ENCODE measurements at regions not wholly inside any gene's neighbourhood (a gene's known extent, or its start where the extent isn't known, plus 50 kb on each side); places are given as distances from the start of the nearest gene placed in this dataset.

- H3K4me1 ChIP-seq (ENCODE audit: insufficient read depth, low read length) = no peaks in the 10 kb centered on the region
- no peak overlapping the region for H3K4me3 ChIP-seq (ENCODE audit: low read depth in 1 of 2, low read length in 2 of 2)
- no peak overlapping the region for H3K4me2 ChIP-seq (ENCODE audit: insufficient read depth, low read length)
- TF ChIP-seq CTCF (IDR thresholded peaks at IDR 0.05; ENCODE audit: borderline replicate concordance, extremely low read depth, low read length, poor library complexity, severe bottlenecking) (no peak), EZH2 (IDR thresholded peaks at IDR 0.05; ENCODE audit: borderline replicate concordance, low read depth, low read length, severe bottlenecking) (no peak)
- no peak overlapping the region for H2AFZ ChIP-seq (ENCODE audit: low read depth, low read length)
- ATAC-seq (ENCODE audit: insufficient read depth, low read depth) = no peak
- peaks cover 3% of the 10 kb centered on the region for H3K9me3 ChIP-seq (ENCODE audit: insufficient read depth, low read length, severe bottlenecking)
- no peak overlapping the region for H3K9ac ChIP-seq (ENCODE audit: low read depth, low read length)
- DNase-seq = no peak
- H4K20me1 ChIP-seq (ENCODE audit: insufficient read depth, low read length) = no peaks in the 10 kb centered on the region
- no peaks in the 10 kb centered on the region for H3K36me3 ChIP-seq (ENCODE audit: insufficient read depth, low read length)
- H3K27ac ChIP-seq (ENCODE audit: low read length) = no peak overlapping the region
- H3K79me2 ChIP-seq (ENCODE audit: insufficient read depth, low read length) = no peaks in the 10 kb centered on the region
- H3K27me3 ChIP-seq (ENCODE audit: insufficient read depth, low read length, poor library complexity) = no peaks in the 10 kb centered on the region
Observed at GRCh38 chr4:37542706-37543105, 143.5 kb downstream of the RELL1 start.

GRCh38 chr4:37541956-37542355, 144.2 kb downstream of the RELL1 start:
- Histone ChIP-seq H3K4me3 (ENCODE audit: low read depth in 1 of 2, low read length in 2 of 2) (no peak overlapping the region), H3K9me3 (ENCODE audit: insufficient read depth, low read length, severe bottlenecking) (peaks cover 3% of the 10 kb centered on the region), H3K4me1 (ENCODE audit: insufficient read depth, low read length) (no peaks in the 10 kb centered on the region; the same call in 1 of the 2 replicates), H2AFZ (ENCODE audit: low read depth, low read length) (no peak overlapping the region), H4K20me1 (ENCODE audit: insufficient read depth, low read length) (no peaks in the 10 kb centered on the region), H3K27ac (ENCODE audit: low read length) (no peak overlapping the region), H3K27me3 (ENCODE audit: insufficient read depth, low read length, poor library complexity) (no peaks in the 10 kb centered on the region), H3K9ac (ENCODE audit: low read depth, low read length) (no peak overlapping the region), H3K79me2 (ENCODE audit: insufficient read depth, low read length) (no peaks in the 10 kb centered on the region), H3K36me3 (ENCODE audit: insufficient read depth, low read length) (no peaks in the 10 kb centered on the region), H3K4me2 (ENCODE audit: insufficient read depth, low read length) (no peak overlapping the region)
- no peak for ATAC-seq (ENCODE audit: insufficient read depth, low read depth)
- TF ChIP-seq CTCF (IDR thresholded peaks at IDR 0.05; ENCODE audit: borderline replicate concordance, extremely low read depth, low read length, poor library complexity, severe bottlenecking) = no peak
- no peak for TF ChIP-seq EZH2 (IDR thresholded peaks at IDR 0.05; ENCODE audit: borderline replicate concordance, low read depth, low read length, severe bottlenecking)
- no peak for DNase-seq

- Histone ChIP-seq H3K27me3 (ENCODE audit: insufficient read depth, low read length, poor library complexity) (no peaks in the 10 kb centered on the region), H3K4me1 (ENCODE audit: insufficient read depth, low read length) (no peaks in the 10 kb centered on the region; the same call in 1 of the 2 replicates), H3K9ac (ENCODE audit: low read depth, low read length) (no peak overlapping the region), H4K20me1 (ENCODE audit: insufficient read depth, low read length) (no peaks in the 10 kb centered on the region), H3K4me3 (ENCODE audit: low read depth in 1 of 2, low read length in 2 of 2) (no peak overlapping the region), H3K79me2 (ENCODE audit: insufficient read depth, low read length) (no peaks in the 10 kb centered on the region), H2AFZ (ENCODE audit: low read depth, low read length) (no peak overlapping the region; the same call in 1 of the 2 replicates), H3K9me3 (ENCODE audit: insufficient read depth, low read length, severe bottlenecking) (peaks cover under 1% of the 10 kb centered on the region), H3K36me3 (ENCODE audit: insufficient read depth, low read length) (no peaks in the 10 kb centered on the region), H3K27ac (ENCODE audit: low read length) (no peak overlapping the region), H3K4me2 (ENCODE audit: insufficient read depth, low read length) (no peak overlapping the region)
- TF ChIP-seq EZH2 (IDR thresholded peaks at IDR 0.05; ENCODE audit: borderline replicate concordance, low read depth, low read length, severe bottlenecking) (no peak), CTCF (IDR thresholded peaks at IDR 0.05; ENCODE audit: borderline replicate concordance, extremely low read depth, low read length, poor library complexity, severe bottlenecking) (no peak)
- DNase-seq = no peak
- ATAC-seq (ENCODE audit: insufficient read depth, low read depth) = no peak
Observed at GRCh38 chr4:37540486-37540885, 145.7 kb downstream of the RELL1 start.

GRCh38 chr4:37538931-37539330, 147.2 kb downstream of the RELL1 start:
- TF ChIP-seq EZH2 (IDR thresholded peaks at IDR 0.05; ENCODE audit: borderline replicate concordance, low read depth, low read length, severe bottlenecking) (no peak), CTCF (IDR thresholded peaks at IDR 0.05; ENCODE audit: borderline replicate concordance, extremely low read depth, low read length, poor library complexity, severe bottlenecking) (no peak)
- ATAC-seq (ENCODE audit: insufficient read depth, low read depth) = no peak
- no peak for DNase-seq
- no peaks in the 10 kb centered on the region; the same call in 1 of the 2 replicates for H3K4me1 ChIP-seq (ENCODE audit: insufficient read depth, low read length)
- H3K4me2 ChIP-seq (ENCODE audit: insufficient read depth, low read length) = no peak overlapping the region
- no peaks in the 10 kb centered on the region for H4K20me1 ChIP-seq (ENCODE audit: insufficient read depth, low read length)
- H2AFZ ChIP-seq (ENCODE audit: low read depth, low read length) = no peak overlapping the region
- no peaks in the 10 kb centered on the region for H3K79me2 ChIP-seq (ENCODE audit: insufficient read depth, low read length)
- H3K27me3 ChIP-seq (ENCODE audit: insufficient read depth, low read length, poor library complexity) = no peaks in the 10 kb centered on the region
- no peaks in the 10 kb centered on the region for H3K9me3 ChIP-seq (ENCODE audit: insufficient read depth, low read length, severe bottlenecking)
- H3K4me3 ChIP-seq (ENCODE audit: low read depth in 1 of 2, low read length in 2 of 2) = no peak overlapping the region
- no peak overlapping the region for H3K9ac ChIP-seq (ENCODE audit: low read depth, low read length)
- H3K27ac ChIP-seq (ENCODE audit: low read length) = no peak overlapping the region
- no peaks in the 10 kb centered on the region for H3K36me3 ChIP-seq (ENCODE audit: insufficient read depth, low read length)

Measured in DND-41 (cell line).